IMR-90 (cell line): ENCODE measurements at regions not wholly inside any gene's neighbourhood (a gene's known extent, or its start where the extent isn't known, plus 50 kb on each side); places are given as distances from the start of the nearest gene placed in this dataset.

Source experiments
- ATAC-seq: fragments of 200-7000 bp; cut with Tn5 transposase; 2 replicates; pipeline ENCODE4 v1.9.1; 2020; ENCODE audit warnings: low read depth, mild to moderate bottlenecking, moderate library complexity
- BruUV-seq: library from RNA; stranded (reverse); fragments of 400-500 nt; replicated peaks from 2 replicates; lab custom pipeline; 2021; lab: Mats Ljungman, UMichigan
- CTCF ChIA-PET: fragments of 300-600 bp; formaldehyde crosslinking; extraction: SDS; loops from one replicate; lab custom pipeline; 2021; ENCODE audit warnings: antibody characterized with exemption; lab: Yijun Ruan, JAX
- POLR2A ChIA-PET: fragments of 300-600 bp; sonication (Branson Sonifier 250); formaldehyde crosslinking; loops from one replicate; lab custom pipeline; 2022; ENCODE audit warnings: antibody characterized with exemption; ENCODE audit not compliant: unreplicated experiment; lab: Charles Lee
- DNase-seq: peaks from one replicate; pipeline ENCODE4 v3.0.0; 2013
- H2AFZ ChIP-seq: replicated peaks from 2 replicates; pipeline ENCODE3; 2013; ENCODE audit warnings: low read length, mild to moderate bottlenecking; ENCODE audit not compliant: poor library complexity
- H2AK5ac ChIP-seq: 2 replicates; pipeline ENCODE4 v1.6.1; 2013; ENCODE audit warnings: low read depth, low read length, inconsistent platforms
- H2AK9ac ChIP-seq: replicated peaks from 2 replicates; pipeline ENCODE3; 2013; ENCODE audit warnings: mild to moderate bottlenecking, low read depth, low read length, moderate library complexity; ENCODE audit not compliant: poor library complexity
- H2BK120ac ChIP-seq: 2 replicates; pipeline ENCODE4 v1.6.1; 2013; ENCODE audit warnings: low read depth, low read length, inconsistent platforms
- H2BK15ac ChIP-seq: 3 replicates; pipeline ENCODE4 v1.6.1; 2013; ENCODE audit warnings: low read depth, low read length, inconsistent platforms
- H2BK20ac ChIP-seq: 2 replicates; pipeline ENCODE4 v1.6.1; 2013; ENCODE audit warnings: low read depth, mild to moderate bottlenecking, inconsistent platforms, low read length, moderate library complexity
- H2BK5ac ChIP-seq: 2 replicates; pipeline ENCODE4 v1.6.1; 2013; ENCODE audit warnings: mild to moderate bottlenecking, low read depth, low read length, inconsistent platforms; ENCODE audit not compliant: poor library complexity, severe bottlenecking
- H3K14ac ChIP-seq: replicated peaks from 2 replicates; pipeline ENCODE4 v1.6.1; 2013; ENCODE audit warnings: low read depth, low read length, inconsistent platforms
- H3K18ac ChIP-seq: 2 replicates; pipeline ENCODE4 v1.6.1; 2013; ENCODE audit warnings: low read depth, low read length, control low read depth
- H3K23ac ChIP-seq: 2 replicates; pipeline ENCODE4 v1.6.1; 2013; ENCODE audit warnings: low read depth, low read length, inconsistent platforms
- H3K27ac ChIP-seq: 2 replicates; pipeline ENCODE4 v1.5.1; 2013; ENCODE audit warnings: mild to moderate bottlenecking, control low read depth, low read length; ENCODE audit not compliant: insufficient read depth
- H3K27me3 ChIP-seq: 2 replicates; pipeline ENCODE4 v1.6.1; 2013; ENCODE audit warnings: low read length; ENCODE audit not compliant: control insufficient read depth, insufficient read depth
- H3K36me3 ChIP-seq: 2 replicates; pipeline ENCODE4 v1.6.1; 2013; ENCODE audit warnings: low read length, mixed read lengths; ENCODE audit not compliant: control insufficient read depth, insufficient read depth
- H3K4ac ChIP-seq: 2 replicates; pipeline ENCODE4 v1.6.1; 2013; ENCODE audit warnings: low read depth, low read length, inconsistent platforms
- H3K4me1 ChIP-seq: 2 replicates; pipeline ENCODE4 v1.6.1; 2013; ENCODE audit warnings: low read length, mixed read lengths; ENCODE audit not compliant: control insufficient read depth, insufficient read depth
- H3K4me2 ChIP-seq: 2 replicates; pipeline ENCODE4 v1.6.1; 2013; ENCODE audit warnings: low read depth, mild to moderate bottlenecking, control low read depth, low read length, moderate library complexity
- H3K4me3 ChIP-seq: 2 replicates; pipeline ENCODE4 v1.5.1; 2013; ENCODE audit warnings: low read depth, mild to moderate bottlenecking, control low read depth, low read length, moderate library complexity; ENCODE audit not compliant: insufficient read depth
- H3K56ac ChIP-seq: 2 replicates; pipeline ENCODE4 v1.6.1; 2013; ENCODE audit warnings: low read length, inconsistent platforms; ENCODE audit not compliant: insufficient read depth; ENCODE audit errors: extremely low read depth
- H3K79me1 ChIP-seq, 2 experiments: 2 replicates each; pipeline ENCODE4 v1.6.1; 2013; ENCODE audit warnings: low read length in 2 of 2, inconsistent platforms in 1 of 2, low read depth in 1 of 2
- H3K9ac ChIP-seq: 2 replicates; pipeline ENCODE4 v1.6.1; 2013; ENCODE audit warnings: low read depth, low read length, control low read depth
- H3K9me1 ChIP-seq: 2 replicates; pipeline ENCODE4 v1.6.1; 2013; ENCODE audit warnings: low read length, inconsistent platforms; ENCODE audit not compliant: insufficient read depth
- H3K9me3 ChIP-seq: 2 replicates; pipeline ENCODE4 v1.6.1; 2013; ENCODE audit warnings: low read length; ENCODE audit not compliant: control insufficient read depth, insufficient read depth
- H4K20me1 ChIP-seq: 2 replicates; pipeline ENCODE4 v1.6.1; 2013; ENCODE audit warnings: low read length, inconsistent platforms; ENCODE audit not compliant: insufficient read depth
- H4K5ac ChIP-seq: 2 replicates; pipeline ENCODE4 v1.6.1; 2013; ENCODE audit warnings: mild to moderate bottlenecking, low read depth, low read length, control low read depth
- H4K8ac ChIP-seq, 2 experiments: 2 replicates each; pipeline ENCODE4 v1.6.1; 2013; ENCODE audit warnings: low read depth in 2 of 2, low read length in 2 of 2, control low read depth in 1 of 2, inconsistent platforms in 1 of 2
- H4K91ac ChIP-seq: 2 replicates; pipeline ENCODE4 v1.6.1; 2013; ENCODE audit warnings: low read depth, low read length, inconsistent platforms; ENCODE audit not compliant: insufficient read depth
- BHLHE40 ChIP-seq: fragments of 150-350 bp; IDR thresholded peaks from 2 replicates; pipeline ENCODE4 v1.6.1; 2016; ENCODE audit warnings: mild to moderate bottlenecking, low read depth, low read length
- CHD1 ChIP-seq: IDR thresholded peaks from 2 replicates; pipeline ENCODE4 v1.6.1; 2012; ENCODE audit warnings: low read depth, low read length, improper control_type of control experiment
- NFE2L2 ChIP-seq: fragments of 150-350 bp; IDR thresholded peaks from 2 replicates; pipeline ENCODE4 v1.6.1; 2016; ENCODE audit warnings: low read depth, mild to moderate bottlenecking, low read length
- RAD21 ChIP-seq: IDR thresholded peaks from 2 replicates; pipeline ENCODE4 v1.6.1; 2012; ENCODE audit warnings: low read length, improper control_type of control experiment
- RCOR1 ChIP-seq: IDR thresholded peaks from 2 replicates; pipeline ENCODE4 v1.6.1; 2012; ENCODE audit warnings: mild to moderate bottlenecking, low read length, improper control_type of control experiment; ENCODE audit not compliant: insufficient replicate concordance
- RFX5 ChIP-seq: IDR thresholded peaks from 2 replicates; pipeline ENCODE4 v1.8.0; 2012; ENCODE audit warnings: low read depth, mild to moderate bottlenecking, low read length, moderate library complexity
- WGBS, 2 experiments: methylation state at CpG; one replicate each; pipeline versions ENCODE4 v1.1.5 to v1.1.7; 2013; ENCODE audit warnings: missing lambda C conversion rate in 2 of 2; ENCODE audit not compliant: insufficient read length in 1 of 2; ENCODE audit errors: extremely low coverage in 2 of 2; 5-methylcytosine and 5-hydroxymethylcytosine counted together
- dilution Hi-C: fragments of 300-500 bp; cut with HindIII; formaldehyde crosslinking; loops from one replicate; pipeline ENCODE4 v1.14.3; 2018; ENCODE audit warnings: low sequenced_read_pairs; ENCODE audit not compliant: unreplicated experiment
- in situ Hi-C: fragments of 300-500 bp; cut with MboI; formaldehyde crosslinking; loops from 3 replicates; pipeline ENCODE4 v1.14.3; 2019; ENCODE audit warnings: low sequenced_read_pairs, inconsistent platforms, mixed read lengths
- intact Hi-C: fragments of 100-400 bp; cut with micrococcal nuclease; formaldehyde crosslinking; loops from 2 replicates; pipeline ENCODE4 v1.10.0; 2022
- TF ChIP-seq, protein P1 (sequence below): fragments of 150-350 bp; IDR thresholded peaks from 2 replicates; pipeline ENCODE4 v1.6.1; 2016; ENCODE audit warnings: low read depth, mild to moderate bottlenecking, low read length, moderate library complexity, borderline replicate concordance

DNA sequence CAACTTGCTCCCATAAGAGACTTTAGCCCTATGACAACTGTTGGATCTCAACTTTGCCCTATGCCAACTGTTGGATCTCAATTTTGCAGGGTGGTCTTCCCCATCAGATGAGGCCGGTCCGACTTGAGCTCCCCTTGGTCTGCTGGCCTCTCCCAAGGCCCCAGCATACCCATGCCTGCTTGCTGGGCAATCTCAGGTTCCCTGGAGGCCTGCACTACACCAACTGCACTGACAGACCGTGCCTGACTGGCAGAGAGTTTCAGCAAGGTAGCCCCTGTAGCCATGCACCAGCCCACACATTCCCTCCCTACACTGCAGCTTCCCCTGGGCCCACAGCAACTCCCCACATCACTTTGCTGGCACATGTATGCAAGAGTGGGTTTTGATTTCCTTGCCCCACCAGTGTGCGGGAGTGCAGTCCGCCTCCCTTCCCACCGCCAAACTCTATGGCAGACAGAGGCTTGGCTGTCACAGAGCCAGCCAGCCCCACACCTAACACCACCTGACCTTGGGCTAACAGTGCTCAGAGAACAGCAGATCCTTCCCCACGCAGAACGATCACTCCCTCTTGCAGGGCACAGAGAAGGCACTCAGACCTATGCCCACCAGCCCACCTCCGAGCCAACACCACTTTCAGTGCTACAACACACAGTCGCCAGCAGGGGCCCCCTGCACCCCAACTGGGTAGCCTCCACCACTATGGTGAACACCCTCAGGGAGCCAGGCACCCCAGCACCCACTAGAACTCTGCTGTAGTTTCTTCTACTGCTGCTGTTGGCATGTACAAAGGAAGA lies 279.9 kb upstream of the COX7C start:
- in situ Hi-C loops (no loop called here), intact Hi-C loops (no loop called here), dilution Hi-C loops (no loop called here)
- no peak overlapping the region for H3K23ac ChIP-seq
- no peaks in the 10 kb centered on the region for H3K27me3 ChIP-seq
- no peak overlapping the region for H3K4me2 ChIP-seq
- peaks cover 4% of the 10 kb centered on the region; the same call in 1 of the 2 replicates for H3K9me3 ChIP-seq
- H3K4me1 ChIP-seq = no peaks in the 10 kb centered on the region
- no peak overlapping the region for H2BK5ac ChIP-seq
- no peak overlapping the region for H2AK5ac ChIP-seq
- H3K18ac ChIP-seq = no peak overlapping the region
- no peaks in the 10 kb centered on the region for H3K36me3 ChIP-seq
- no peaks in the 10 kb centered on the region for H4K20me1 ChIP-seq
- no peak overlapping the region for H3K4ac ChIP-seq
- BruUV-seq = no TSS peak
- H3K27ac ChIP-seq = no peak overlapping the region
- no peak overlapping the region for H4K91ac ChIP-seq
- H2BK20ac ChIP-seq = no peak overlapping the region
- ChIA-PET CTCF (no interaction called here), POLR2A (no interaction called here)
- no peak overlapping the region for H2BK15ac ChIP-seq
- H3K9ac ChIP-seq = no peak overlapping the region
- H2AFZ ChIP-seq = no peak overlapping the region
- no peaks in the 10 kb centered on the region for H3K79me1 ChIP-seq
- no peak overlapping the region for H3K56ac ChIP-seq
- no peak overlapping the region for H3K4me3 ChIP-seq
- no peak overlapping the region for H4K5ac ChIP-seq
- no peak for ATAC-seq
- H4K8ac ChIP-seq = no peak overlapping the region
- no peaks in the 10 kb centered on the region for H3K9me1 ChIP-seq
- H3K14ac ChIP-seq = no peak overlapping the region
- no peak overlapping the region for H2BK120ac ChIP-seq
- no peak overlapping the region for H2AK9ac ChIP-seq
- DNase-seq = no peak
- TF ChIP-seq CHD1 (no peak), RFX5 (no peak), BHLHE40 (no peak), NFE2L2 (no peak), RCOR1 (no peak), RAD21 (no peak)
- TF ChIP-seq, protein P1, sequence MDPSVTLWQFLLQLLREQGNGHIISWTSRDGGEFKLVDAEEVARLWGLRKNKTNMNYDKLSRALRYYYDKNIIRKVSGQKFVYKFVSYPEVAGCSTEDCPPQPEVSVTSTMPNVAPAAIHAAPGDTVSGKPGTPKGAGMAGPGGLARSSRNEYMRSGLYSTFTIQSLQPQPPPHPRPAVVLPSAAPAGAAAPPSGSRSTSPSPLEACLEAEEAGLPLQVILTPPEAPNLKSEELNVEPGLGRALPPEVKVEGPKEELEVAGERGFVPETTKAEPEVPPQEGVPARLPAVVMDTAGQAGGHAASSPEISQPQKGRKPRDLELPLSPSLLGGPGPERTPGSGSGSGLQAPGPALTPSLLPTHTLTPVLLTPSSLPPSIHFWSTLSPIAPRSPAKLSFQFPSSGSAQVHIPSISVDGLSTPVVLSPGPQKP = no peak
- no CpG with 5 or more reads among the region's 10 CpGs for WGBS, 2 experiments
